T-helper 1 cell treated with Interleukin-12 subunit alpha and Interleukin-12 subunit beta and Interleukin-4 antibody, amounts not matched to agents 30 μg/mL and 1 μg/mL, for 36 hours (primary cell): ENCODE measurements at regions not wholly inside any gene's neighbourhood (a gene's known extent, or its start where the extent isn't known, plus 50 kb on each side); places are given as distances from the start of the nearest gene placed in this dataset.
"Not testable (repeated sequence)": the region's sequence is repeated elsewhere in the genome, so short reads cannot be mapped to it uniquely, and the experiment has no call there.

Experiments
- H3K27ac Mint-ChIP-seq: one replicate; pipeline ENCODE4 v1.8.0; 2021; ENCODE audit warnings: mild to moderate bottlenecking, mixed read lengths
- H3K27me3 Mint-ChIP-seq: one replicate; pipeline ENCODE4 v1.8.0; 2021; ENCODE audit warnings: low read depth, mixed read lengths
- H3K36me3 Mint-ChIP-seq: one replicate; pipeline ENCODE4 v1.8.0; 2021; ENCODE audit warnings: low read depth, mixed read lengths
- H3K4me1 Mint-ChIP-seq: one replicate; pipeline ENCODE4 v1.8.0; 2021; ENCODE audit warnings: low read depth, mixed read lengths
- H3K4me3 Mint-ChIP-seq: one replicate; pipeline ENCODE4 v1.8.0; 2021; ENCODE audit warnings: mild to moderate bottlenecking, moderate library complexity, mixed read lengths
- H3K9me3 Mint-ChIP-seq: one replicate; pipeline ENCODE4 v1.8.0; 2021; ENCODE audit warnings: mixed read lengths

DNA sequence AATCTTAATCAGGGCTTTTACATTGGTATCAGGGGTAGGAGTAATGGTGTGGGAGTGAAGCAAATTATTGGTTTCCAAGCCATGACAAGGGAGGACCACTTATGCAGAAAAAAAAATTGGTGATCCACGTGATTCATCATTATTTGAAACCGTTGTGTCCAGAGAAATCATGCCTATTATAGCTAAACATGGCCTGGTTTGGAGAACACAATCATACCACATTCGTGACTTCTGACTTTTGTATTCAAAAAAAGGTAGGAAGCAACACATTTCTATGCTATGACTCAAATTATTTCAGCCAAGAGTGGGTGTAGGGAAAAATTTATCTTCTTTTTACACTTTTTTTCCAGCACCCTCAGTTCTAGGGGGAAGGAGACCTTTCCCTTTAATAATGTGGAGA, 924.3 kb upstream of the GBE1 start:
- no peak overlapping the region for H3K4me3 Mint-ChIP-seq
- no peaks in the 10 kb centered on the region for H3K36me3 Mint-ChIP-seq
- H3K27ac Mint-ChIP-seq: no peak overlapping the region
- peaks cover 9% of the 10 kb centered on the region for H3K9me3 Mint-ChIP-seq
- no peaks in the 10 kb centered on the region for H3K27me3 Mint-ChIP-seq
- no peaks in the 10 kb centered on the region for H3K4me1 Mint-ChIP-seq

- H3K4me1 Mint-ChIP-seq: no peaks in the 10 kb centered on the region
- no peaks in the 10 kb centered on the region for H3K27me3 Mint-ChIP-seq
- no peaks in the 10 kb centered on the region for H3K36me3 Mint-ChIP-seq
- H3K4me3 Mint-ChIP-seq: no peak overlapping the region
- no peaks in the 10 kb centered on the region for H3K9me3 Mint-ChIP-seq
- no peak overlapping the region for H3K27ac Mint-ChIP-seq
These were observed 915.0 kb upstream of the GBE1 start for GRCh38 chr3:82676356-82677026.

- Mint-ChIP-seq H3K36me3 (no peaks in the 10 kb centered on the region), H3K27ac (no peak overlapping the region), H3K4me3 (no peak overlapping the region), H3K4me1 (no peaks in the 10 kb centered on the region), H3K27me3 (no peaks in the 10 kb centered on the region), H3K9me3 (peaks cover 6% of the 10 kb centered on the region)
These were observed 911.5 kb upstream of the GBE1 start for GRCh38 chr3:82672966-82673365.

GRCh38 chr3:82671466-82671865, 910.0 kb upstream of the GBE1 start:
- H3K4me1 Mint-ChIP-seq: no peaks in the 10 kb centered on the region
- no peak overlapping the region for H3K4me3 Mint-ChIP-seq
- H3K27ac Mint-ChIP-seq: no peak overlapping the region
- no peaks in the 10 kb centered on the region for H3K27me3 Mint-ChIP-seq
- H3K36me3 Mint-ChIP-seq: no peaks in the 10 kb centered on the region
- H3K9me3 Mint-ChIP-seq: peaks cover 12% of the 10 kb centered on the region

DNA sequence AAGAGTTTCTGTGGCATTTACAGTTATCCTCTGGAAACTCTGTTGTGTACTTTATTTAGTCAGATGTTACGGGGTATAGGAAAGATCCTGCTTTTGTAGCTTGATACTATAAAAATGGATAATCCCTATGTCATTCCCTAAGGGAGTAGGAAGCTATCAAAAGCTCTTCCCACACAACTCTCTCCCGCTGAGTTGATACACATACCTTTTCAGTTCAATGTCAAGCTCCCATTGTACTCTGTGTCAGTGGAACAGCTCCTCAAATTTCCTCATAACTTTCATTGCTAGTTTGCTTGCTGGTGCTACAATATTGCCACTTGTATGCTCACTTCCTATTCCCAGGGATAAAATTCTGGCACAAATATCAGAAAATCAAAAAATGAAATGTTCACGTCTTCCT, 893.3 kb upstream of the GBE1 start:
- Mint-ChIP-seq H3K27ac (no peak overlapping the region), H3K27me3 (no peaks in the 10 kb centered on the region), H3K9me3 (peaks cover 7% of the 10 kb centered on the region), H3K4me1 (no peaks in the 10 kb centered on the region), H3K4me3 (no peak overlapping the region), H3K36me3 (no peaks in the 10 kb centered on the region)

GRCh38 chr3:82643948-82644347, 882.5 kb upstream of the GBE1 start:
- peaks cover 20% of the 10 kb centered on the region for H3K9me3 Mint-ChIP-seq
- H3K4me1 Mint-ChIP-seq: no peaks in the 10 kb centered on the region
- H3K4me3 Mint-ChIP-seq: no peak overlapping the region
- no peaks in the 10 kb centered on the region for H3K36me3 Mint-ChIP-seq
- H3K27ac Mint-ChIP-seq: no peak overlapping the region
- no peaks in the 10 kb centered on the region for H3K27me3 Mint-ChIP-seq

- H3K27ac Mint-ChIP-seq: no peak overlapping the region
- H3K27me3 Mint-ChIP-seq: no peaks in the 10 kb centered on the region
- no peaks in the 10 kb centered on the region for H3K4me1 Mint-ChIP-seq
These were observed 880.3 kb upstream of the GBE1 start for GRCh38 chr3:82641701-82642100.

GRCh38 chr3:82640254-82640653, 878.8 kb upstream of the GBE1 start:
- no peak overlapping the region for H3K27ac Mint-ChIP-seq
- no peaks in the 10 kb centered on the region for H3K4me1 Mint-ChIP-seq
- H3K36me3 Mint-ChIP-seq: no peaks in the 10 kb centered on the region
- peaks cover 12% of the 10 kb centered on the region for H3K9me3 Mint-ChIP-seq
- no peak overlapping the region for H3K4me3 Mint-ChIP-seq
- H3K27me3 Mint-ChIP-seq: no peaks in the 10 kb centered on the region

More at GRCh38 chr3:82641701-82642100, 880.3 kb upstream of the GBE1 start:
- no peak overlapping the region for H3K4me3 Mint-ChIP-seq
- no peaks in the 10 kb centered on the region for H3K36me3 Mint-ChIP-seq
- H3K9me3 Mint-ChIP-seq: peaks cover 20% of the 10 kb centered on the region

GRCh38 chr3:82637574-82637973, 876.1 kb upstream of the GBE1 start:
- H3K27me3 Mint-ChIP-seq: no peaks in the 10 kb centered on the region
- no peak overlapping the region for H3K4me3 Mint-ChIP-seq
- no peaks in the 10 kb centered on the region for H3K4me1 Mint-ChIP-seq
- no peaks in the 10 kb centered on the region for H3K36me3 Mint-ChIP-seq
- peaks cover 5% of the 10 kb centered on the region for H3K9me3 Mint-ChIP-seq
- no peak overlapping the region for H3K27ac Mint-ChIP-seq

- no peaks in the 10 kb centered on the region for H3K36me3 Mint-ChIP-seq
- H3K4me1 Mint-ChIP-seq: no peaks in the 10 kb centered on the region
- H3K27ac Mint-ChIP-seq: no peak overlapping the region
- no peak overlapping the region for H3K4me3 Mint-ChIP-seq
- H3K27me3 Mint-ChIP-seq: no peaks in the 10 kb centered on the region
- no peaks in the 10 kb centered on the region for H3K9me3 Mint-ChIP-seq
These were observed 874.7 kb upstream of the GBE1 start for GRCh38 chr3:82636177-82636576.

GRCh38 chr3:82633319-82633718, 871.9 kb upstream of the GBE1 start:
- no peak overlapping the region for H3K4me3 Mint-ChIP-seq
- no peaks in the 10 kb centered on the region for H3K27me3 Mint-ChIP-seq
- H3K9me3 Mint-ChIP-seq: peaks cover 6% of the 10 kb centered on the region
- no peaks in the 10 kb centered on the region for H3K36me3 Mint-ChIP-seq
- no peaks in the 10 kb centered on the region for H3K4me1 Mint-ChIP-seq
- no peak overlapping the region for H3K27ac Mint-ChIP-seq

DNA sequence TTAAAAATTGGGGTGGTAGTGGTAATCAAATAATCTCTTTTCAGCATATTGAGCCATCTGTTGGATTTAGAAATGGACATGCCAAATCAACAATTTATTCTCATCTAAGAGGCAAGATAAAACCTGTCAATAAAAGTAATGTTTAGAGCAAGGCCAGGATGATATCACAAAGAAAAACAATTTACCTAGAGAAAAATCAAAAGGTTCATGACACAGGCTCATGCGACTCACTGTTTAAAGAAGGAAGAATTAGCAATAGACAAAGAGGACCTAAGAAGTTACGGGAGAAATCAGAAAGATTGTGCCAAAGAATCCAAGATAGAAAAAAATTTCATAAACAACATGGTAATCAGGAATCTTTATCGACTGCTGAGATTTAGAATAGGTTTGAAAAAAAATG, 868.5 kb upstream of the GBE1 start:
- no peaks in the 10 kb centered on the region for H3K36me3 Mint-ChIP-seq
- no peaks in the 10 kb centered on the region for H3K4me1 Mint-ChIP-seq
- no peaks in the 10 kb centered on the region for H3K27me3 Mint-ChIP-seq
- H3K27ac Mint-ChIP-seq: no peak overlapping the region
- H3K4me3 Mint-ChIP-seq: no peak overlapping the region
- peaks cover 18% of the 10 kb centered on the region for H3K9me3 Mint-ChIP-seq

DNA sequence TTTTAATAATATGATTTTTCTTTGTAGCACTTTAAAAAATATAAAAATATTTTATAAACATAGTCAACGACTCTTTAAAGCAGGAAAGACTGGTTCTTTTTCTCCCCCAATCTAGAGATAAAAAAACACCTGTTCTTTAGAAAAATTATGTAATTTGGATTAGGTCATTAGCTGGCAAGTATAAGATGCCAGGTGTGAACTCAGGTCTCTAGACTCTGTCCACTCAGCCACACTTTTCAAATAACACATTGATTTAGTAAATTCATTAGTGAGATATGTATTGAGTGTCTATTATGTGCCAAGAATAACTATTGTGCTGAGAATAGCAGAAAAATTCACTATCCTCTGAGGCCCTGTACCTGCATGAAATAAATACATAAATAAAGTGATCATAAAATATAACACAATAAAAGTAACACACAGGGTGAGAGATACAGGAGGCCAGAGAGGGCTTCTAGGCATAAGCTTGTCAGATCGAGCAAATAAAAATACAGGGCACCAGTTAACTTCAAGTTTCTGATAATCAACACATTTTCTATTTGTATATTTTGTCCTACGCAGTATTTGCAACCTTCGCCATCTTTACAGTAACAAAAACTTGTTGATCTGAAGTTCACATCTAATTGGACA, 867.1 kb upstream of the GBE1 start:
- H3K4me3 Mint-ChIP-seq: no peak overlapping the region
- no peaks in the 10 kb centered on the region for H3K4me1 Mint-ChIP-seq
- H3K27ac Mint-ChIP-seq: no peak overlapping the region
- H3K9me3 Mint-ChIP-seq: peaks cover 24% of the 10 kb centered on the region
- H3K36me3 Mint-ChIP-seq: no peaks in the 10 kb centered on the region
- H3K27me3 Mint-ChIP-seq: no peaks in the 10 kb centered on the region

DNA sequence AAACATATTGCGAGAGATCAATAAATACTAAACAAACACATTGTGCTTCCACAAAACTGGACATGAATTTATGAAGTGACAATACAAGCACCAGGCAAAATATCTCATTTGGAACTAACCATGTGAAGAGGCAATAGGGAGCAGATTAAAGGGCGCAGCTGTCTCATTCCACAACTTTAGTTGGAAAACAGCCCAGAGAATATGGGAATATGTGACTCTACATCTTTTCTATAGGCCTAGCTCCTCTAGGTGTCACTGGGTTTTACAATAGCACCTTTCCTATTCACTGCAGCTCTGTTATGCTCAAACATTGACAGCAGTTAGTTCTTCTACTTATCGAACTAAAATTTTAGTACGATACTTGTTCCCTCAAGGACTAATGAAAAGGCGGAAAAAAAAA, 866.3 kb upstream of the GBE1 start:
- Mint-ChIP-seq H3K27ac (no peak overlapping the region), H3K27me3 (no peaks in the 10 kb centered on the region), H3K4me1 (no peaks in the 10 kb centered on the region), H3K36me3 (no peaks in the 10 kb centered on the region), H3K9me3 (peaks cover 30% of the 10 kb centered on the region), H3K4me3 (no peak overlapping the region)

- H3K36me3 Mint-ChIP-seq, H3K4me3 Mint-ChIP-seq, H3K27me3 Mint-ChIP-seq, H3K4me1 Mint-ChIP-seq, H3K27ac Mint-ChIP-seq: not testable (repeated sequence)
- peaks cover 27% of the 10 kb centered on the region for H3K9me3 Mint-ChIP-seq
These were observed 859.3 kb upstream of the GBE1 start for GRCh38 chr3:82620744-82621143.
